ENCODE measurements at regions not wholly inside any gene's neighbourhood (a gene's known extent, or its start where the extent isn't known, plus 50 kb on each side); places are given as distances from the start of the nearest gene placed in this dataset.

GRCh38 chr13:108483981-108484380 is 145.4 kb upstream of the MYO16 start:
- no peaks in the 10 kb centered on the region for H3K36me3 ChIP-seq (ENCODE audit: control insufficient read depth, low read depth, low read length)
- no peak overlapping the region for H3K27ac ChIP-seq (ENCODE audit: low read length)
- no peak overlapping the region for H3K4me3 ChIP-seq (ENCODE audit: low read length)
- no peak overlapping the region for H3K9ac ChIP-seq (ENCODE audit: low read length)
- no peaks in the 10 kb centered on the region for H3K4me1 ChIP-seq (ENCODE audit: control insufficient read depth, low read depth, low read length)
- no peaks in the 10 kb centered on the region for H3K27me3 ChIP-seq (ENCODE audit: control insufficient read depth, insufficient read depth, low read length)
- no peaks in the 10 kb centered on the region for H3K9me3 ChIP-seq (ENCODE audit: control insufficient read depth, low read depth, low read length)

GRCh38 chr13:108486096-108486495 is 143.3 kb upstream of the MYO16 start:
- no peaks in the 10 kb centered on the region for H3K9me3 ChIP-seq (ENCODE audit: control insufficient read depth, low read depth, low read length)
- no peak overlapping the region for H3K9ac ChIP-seq (ENCODE audit: low read length)
- H3K36me3 ChIP-seq (ENCODE audit: control insufficient read depth, low read depth, low read length), result no peaks in the 10 kb centered on the region
- no peak overlapping the region for H3K4me3 ChIP-seq (ENCODE audit: low read length)
- no peaks in the 10 kb centered on the region for H3K4me1 ChIP-seq (ENCODE audit: control insufficient read depth, low read depth, low read length)
- H3K27ac ChIP-seq (ENCODE audit: low read length), result no peak overlapping the region
- no peaks in the 10 kb centered on the region for H3K27me3 ChIP-seq (ENCODE audit: control insufficient read depth, insufficient read depth, low read length)

GRCh38 chr13:108494991-108495645 is 134.3 kb upstream of the MYO16 start:
- H3K4me1 ChIP-seq (ENCODE audit: control insufficient read depth, low read depth, low read length), result peaks cover 8% of the 10 kb centered on the region
- H3K9me3 ChIP-seq (ENCODE audit: control insufficient read depth, low read depth, low read length), result no peaks in the 10 kb centered on the region
- H3K27me3 ChIP-seq (ENCODE audit: control insufficient read depth, insufficient read depth, low read length), result peaks cover 49% of the 10 kb centered on the region
- peak overlapping the region; percentile 70 for H3K4me3 ChIP-seq (ENCODE audit: low read length)
- H3K36me3 ChIP-seq (ENCODE audit: control insufficient read depth, low read depth, low read length), result no peaks in the 10 kb centered on the region
- no peak overlapping the region for H3K27ac ChIP-seq (ENCODE audit: low read length)
- H3K9ac ChIP-seq (ENCODE audit: low read length), result peak overlapping the region; percentile 13

- no peak overlapping the region for H3K27ac ChIP-seq (ENCODE audit: low read length)
Measured at GRCh38 chr13:108495646-108496361, 133.6 kb upstream of the MYO16 start.

GRCh38 chr13:108496362-108497210 is 132.8 kb upstream of the MYO16 start:
- no peaks in the 10 kb centered on the region for H3K36me3 ChIP-seq (ENCODE audit: control insufficient read depth, low read depth, low read length)
- no peaks in the 10 kb centered on the region for H3K9me3 ChIP-seq (ENCODE audit: control insufficient read depth, low read depth, low read length)
- H3K27ac ChIP-seq (ENCODE audit: low read length), result no peak overlapping the region
- H3K9ac ChIP-seq (ENCODE audit: low read length), result no peak overlapping the region
- peak overlapping the region; percentile 70 for H3K4me3 ChIP-seq (ENCODE audit: low read length)
- H3K27me3 ChIP-seq (ENCODE audit: control insufficient read depth, insufficient read depth, low read length), result peaks cover 49% of the 10 kb centered on the region
- H3K4me1 ChIP-seq (ENCODE audit: control insufficient read depth, low read depth, low read length), result peaks cover 8% of the 10 kb centered on the region

More at GRCh38 chr13:108495646-108496361, 133.6 kb upstream of the MYO16 start:
- H3K4me3 ChIP-seq (ENCODE audit: low read length), result peak overlapping the region; percentile 70
- H3K27me3 ChIP-seq (ENCODE audit: control insufficient read depth, insufficient read depth, low read length), result peaks cover 49% of the 10 kb centered on the region
- H3K4me1 ChIP-seq (ENCODE audit: control insufficient read depth, low read depth, low read length), result peaks cover 8% of the 10 kb centered on the region
- H3K9ac ChIP-seq (ENCODE audit: low read length), result no peak overlapping the region
- H3K36me3 ChIP-seq (ENCODE audit: control insufficient read depth, low read depth, low read length), result no peaks in the 10 kb centered on the region
- no peaks in the 10 kb centered on the region for H3K9me3 ChIP-seq (ENCODE audit: control insufficient read depth, low read depth, low read length)

GRCh38 chr13:108500711-108501110 is 128.7 kb upstream of the MYO16 start:
- H3K9ac ChIP-seq (ENCODE audit: low read length), result no peak overlapping the region
- peaks cover 32% of the 10 kb centered on the region for H3K27me3 ChIP-seq (ENCODE audit: control insufficient read depth, insufficient read depth, low read length)
- H3K9me3 ChIP-seq (ENCODE audit: control insufficient read depth, low read depth, low read length), result no peaks in the 10 kb centered on the region
- no peaks in the 10 kb centered on the region for H3K36me3 ChIP-seq (ENCODE audit: control insufficient read depth, low read depth, low read length)
- no peak overlapping the region for H3K27ac ChIP-seq (ENCODE audit: low read length)
- peaks cover 8% of the 10 kb centered on the region for H3K4me1 ChIP-seq (ENCODE audit: control insufficient read depth, low read depth, low read length)
- H3K4me3 ChIP-seq (ENCODE audit: low read length), result no peak overlapping the region

- H3K9ac ChIP-seq (ENCODE audit: low read length), result no peak overlapping the region
- no peak overlapping the region for H3K27ac ChIP-seq (ENCODE audit: low read length)
- H3K4me3 ChIP-seq (ENCODE audit: low read length), result no peak overlapping the region
- H3K36me3 ChIP-seq (ENCODE audit: control insufficient read depth, low read depth, low read length), result no peaks in the 10 kb centered on the region
- H3K4me1 ChIP-seq (ENCODE audit: control insufficient read depth, low read depth, low read length), result peaks cover 9% of the 10 kb centered on the region
- H3K9me3 ChIP-seq (ENCODE audit: control insufficient read depth, low read depth, low read length), result no peaks in the 10 kb centered on the region
- no peaks in the 10 kb centered on the region for H3K27me3 ChIP-seq (ENCODE audit: control insufficient read depth, insufficient read depth, low read length)
Measured at GRCh38 chr13:108508263-108508662, 121.1 kb upstream of the MYO16 start.

GRCh38 chr13:108525827-108526226 is 103.6 kb upstream of the MYO16 start:
- Histone ChIP-seq H3K9ac (ENCODE audit: low read length) (no peak overlapping the region), H3K27ac (ENCODE audit: low read length) (no peak overlapping the region), H3K27me3 (ENCODE audit: control insufficient read depth, insufficient read depth, low read length) (no peaks in the 10 kb centered on the region), H3K4me3 (ENCODE audit: low read length) (no peak overlapping the region), H3K36me3 (ENCODE audit: control insufficient read depth, low read depth, low read length) (no peaks in the 10 kb centered on the region), H3K9me3 (ENCODE audit: control insufficient read depth, low read depth, low read length) (no peaks in the 10 kb centered on the region), H3K4me1 (ENCODE audit: control insufficient read depth, low read depth, low read length) (no peaks in the 10 kb centered on the region)

- Histone ChIP-seq H3K9ac (ENCODE audit: low read length) (no peak overlapping the region), H3K36me3 (ENCODE audit: control insufficient read depth, low read depth, low read length) (no peaks in the 10 kb centered on the region), H3K9me3 (ENCODE audit: control insufficient read depth, low read depth, low read length) (no peaks in the 10 kb centered on the region), H3K27me3 (ENCODE audit: control insufficient read depth, insufficient read depth, low read length) (no peaks in the 10 kb centered on the region), H3K27ac (ENCODE audit: low read length) (no peak overlapping the region), H3K4me3 (ENCODE audit: low read length) (no peak overlapping the region), H3K4me1 (ENCODE audit: control insufficient read depth, low read depth, low read length) (no peaks in the 10 kb centered on the region)
Measured at GRCh38 chr13:108526286-108526685, 103.1 kb upstream of the MYO16 start.

GRCh38 chr13:108527844-108528243 is 101.6 kb upstream of the MYO16 start:
- H3K9me3 ChIP-seq (ENCODE audit: control insufficient read depth, low read depth, low read length), result no peaks in the 10 kb centered on the region
- H3K9ac ChIP-seq (ENCODE audit: low read length), result no peak overlapping the region
- no peak overlapping the region for H3K4me3 ChIP-seq (ENCODE audit: low read length)
- H3K27me3 ChIP-seq (ENCODE audit: control insufficient read depth, insufficient read depth, low read length), result no peaks in the 10 kb centered on the region
- no peak overlapping the region for H3K27ac ChIP-seq (ENCODE audit: low read length)
- no peaks in the 10 kb centered on the region for H3K36me3 ChIP-seq (ENCODE audit: control insufficient read depth, low read depth, low read length)
- no peaks in the 10 kb centered on the region for H3K4me1 ChIP-seq (ENCODE audit: control insufficient read depth, low read depth, low read length)

- Histone ChIP-seq H3K4me3 (ENCODE audit: low read length) (no peak overlapping the region), H3K27me3 (ENCODE audit: control insufficient read depth, insufficient read depth, low read length) (no peaks in the 10 kb centered on the region), H3K9ac (ENCODE audit: low read length) (no peak overlapping the region), H3K4me1 (ENCODE audit: control insufficient read depth, low read depth, low read length) (no peaks in the 10 kb centered on the region), H3K36me3 (ENCODE audit: control insufficient read depth, low read depth, low read length) (no peaks in the 10 kb centered on the region), H3K9me3 (ENCODE audit: control insufficient read depth, low read depth, low read length) (no peaks in the 10 kb centered on the region), H3K27ac (ENCODE audit: low read length) (no peak overlapping the region)
Measured at GRCh38 chr13:108528303-108528702, 101.1 kb upstream of the MYO16 start.
